ENCODE measurements at regions not wholly inside any gene's neighbourhood (a gene's known extent, or its start where the extent isn't known, plus 50 kb on each side); places are given as distances from the start of the nearest gene placed in this dataset.

GRCh38 chr18:46282646-46283045, 178.5 kb downstream of the HAUS1 start:
- H3K79me1 ChIP-seq (ENCODE audit: low read depth, low read length) = no peaks in the 10 kb centered on the region; the same call in 1 of the 2 replicates
- DNase-seq (ENCODE audit: low read depth in 1 of 2, low spot score in 2 of 2) (no peak), FAIRE-seq (no peak)
- 86% methylated on average over 7 of the region's 7 CpGs; no CpG with 5 or more reads in 1 of the 2 experiments for WGBS, 2 experiments (ENCODE audit: extremely low coverage in 1 of 2, insufficient coverage in 1 of 2, insufficient read length in 1 of 2, insufficient replicate concordance in 2 of 2, low coverage in 1 of 2, low lambda C conversion rate in 2 of 2, missing lambda C conversion rate in 1 of 2)
- no peak overlapping the region for H3K14ac ChIP-seq (ENCODE audit: insufficient read length)
- no peak overlapping the region for H3K4me3 ChIP-seq (ENCODE audit: extremely low read depth in 1 of 4, insufficient read depth in 2 of 4, low read depth in 3 of 4, low read length in 4 of 4)
- H2BK120ac ChIP-seq (replicated peaks; ENCODE audit: low read depth, low read length) = no peak overlapping the region
- H3K56ac ChIP-seq (replicated peaks; ENCODE audit: insufficient read length, low read depth, low read length) = no peak overlapping the region
- peaks cover 6 to 9% (median 7%) of the 10 kb centered on the region in 4 experiments; a peak in 6 of 7 replicates for H3K4me1 ChIP-seq (replicated peaks in 1 of 4; ENCODE audit: control insufficient read depth in 3 of 4, insufficient read depth in 4 of 4, low read length in 3 of 4)
- no peak overlapping the region for H2BK20ac ChIP-seq (ENCODE audit: low read length)
- no peak overlapping the region for H3K4ac ChIP-seq (replicated peaks; ENCODE audit: insufficient read length, low read depth, low read length)
- no peak overlapping the region for H2AK5ac ChIP-seq (ENCODE audit: low read depth, low read length)
- no peaks in the 10 kb centered on the region for H4K20me1 ChIP-seq (replicated peaks in 1 of 2; ENCODE audit: control insufficient read depth in 1 of 2, insufficient read depth in 2 of 2, low read length in 2 of 2)
- H4K8ac ChIP-seq (ENCODE audit: extremely low read depth, insufficient read depth, low read length) = no peak overlapping the region
- no peak overlapping the region for H2BK12ac ChIP-seq (ENCODE audit: low read depth, low read length)
- H3K4me2 ChIP-seq (ENCODE audit: insufficient read depth in 1 of 2, low read depth in 2 of 2, low read length in 2 of 2) = no peak overlapping the region
- no peaks in the 10 kb centered on the region for H3K79me2 ChIP-seq (ENCODE audit: control insufficient read depth in 1 of 2, insufficient read depth in 2 of 2, low read length in 2 of 2)
- CTCF ChIA-PET (ENCODE audit: partially characterized antibody) = interaction anchor here (0.8 to 10.2 kb wide), 44 partner anchors 10 to 375 kb away, joined by 3 to 196 read pairs (median 16); partner anchors contain the start of gene LOXHD1
- H3K27ac ChIP-seq (ENCODE audit: low read depth, low read length) = no peak overlapping the region
- POLR2A ChIA-PET (ENCODE audit: partially characterized antibody) = interaction anchor here (1.1 to 2.0 kb wide), 3 partner anchors 11 to 109 kb away, joined by 3 to 9 read pairs (median 3); a partner anchor contains a TSS
- H3K36me3 ChIP-seq (ENCODE audit: control insufficient read depth in 2 of 4, insufficient read depth in 4 of 4, low read length in 3 of 4) = no peaks in the 10 kb centered on the region
- no peak overlapping the region for H3K23ac ChIP-seq (ENCODE audit: insufficient read length)
- H3K23me2 ChIP-seq (ENCODE audit: low read depth, low read length) = no peaks in the 10 kb centered on the region
- H3K18ac ChIP-seq (ENCODE audit: extremely low read depth, low read length) = no peak overlapping the region
- no peak overlapping the region for H3K9ac ChIP-seq (replicated peaks in 1 of 4; ENCODE audit: extremely low read depth in 1 of 4, low read depth in 3 of 4, low read length in 3 of 4)
- no peak overlapping the region for H2AFZ ChIP-seq (ENCODE audit: low read length)
- H3K27me3 ChIP-seq (replicated peaks in 1 of 4; ENCODE audit: control insufficient read depth in 3 of 4, extremely low read depth in 1 of 4, insufficient read depth in 3 of 4, low read length in 3 of 4) = no peaks in the 10 kb centered on the region
- H2BK5ac ChIP-seq (ENCODE audit: low read depth, low read length) = no peak overlapping the region
- H2BK15ac ChIP-seq (ENCODE audit: low read length) = no peak overlapping the region
- TF ChIP-seq ZNF274 (IDR thresholded peaks at IDR 0.05; ENCODE audit: borderline replicate concordance, extremely low read depth, low read length) (no peak), RNF2 (IDR thresholded peaks at IDR 0.05; ENCODE audit: borderline replicate concordance, low read depth, low read length, missing control alignments, poor library complexity, severe bottlenecking) (no peak), KDM1A (IDR thresholded peaks at IDR 0.05; ENCODE audit: borderline replicate concordance, low read length) (peak; percentile 41; the same call in 1 of the 2 replicates)
- no peaks in the 10 kb centered on the region for H3K9me3 ChIP-seq (ENCODE audit: insufficient read depth in 2 of 2, low read depth in 1 of 2, low read length in 1 of 2)
- H4K5ac ChIP-seq (ENCODE audit: insufficient read length, low read depth, low read length) = no peak overlapping the region
- no peak overlapping the region for H4K91ac ChIP-seq (replicated peaks; ENCODE audit: insufficient read length, low read length)

All from H1 (cell line).